HG03135 (cell line): ENCODE measurements at regions not wholly inside any gene's neighbourhood (a gene's known extent, or its start where the extent isn't known, plus 50 kb on each side); places are given as distances from the start of the nearest gene placed in this dataset.
"Not testable (repeated sequence)": the region's sequence is repeated elsewhere in the genome, so short reads cannot be mapped to it uniquely, and the experiment has no call there.

Experiments
- ATAC-seq: cut with Tn5 transposase; IDR thresholded peaks from one replicate; pipeline ENCODE4 v1.9.1; 2021; ENCODE audit warnings: mild to moderate bottlenecking, moderate library complexity; ENCODE audit not compliant: unreplicated experiment

- no peak for ATAC-seq
Observed at GRCh38 chr6:141403827-141404226, 728.9 kb upstream of the GJE1 start.

GRCh38 chr6:141403103-141403502 lies 729.6 kb upstream of the GJE1 start:
- no peak for ATAC-seq

- ATAC-seq: no peak
Observed at GRCh38 chr6:141402489-141402888, 730.2 kb upstream of the GJE1 start.

- ATAC-seq: no peak
Observed at GRCh38 chr6:141401851-141402250, 730.9 kb upstream of the GJE1 start.

GRCh38 chr6:141401168-141401567 lies 731.6 kb upstream of the GJE1 start:
- no peak for ATAC-seq

GRCh38 chr6:141398949-141399348 lies 733.8 kb upstream of the GJE1 start:
- no peak for ATAC-seq

- ATAC-seq: no peak
Observed at GRCh38 chr6:141395443-141396008, 737.2 kb upstream of the GJE1 start.

GRCh38 chr6:141394565-141395051 lies 738.1 kb upstream of the GJE1 start:
- no peak for ATAC-seq

GRCh38 chr6:141394125-141394536 lies 738.6 kb upstream of the GJE1 start:
- ATAC-seq: no peak

GRCh38 chr6:141393405-141394124 lies 739.2 kb upstream of the GJE1 start:
- ATAC-seq: no peak

- not testable (repeated sequence) for ATAC-seq
Observed at GRCh38 chr6:141391135-141391534, 741.6 kb upstream of the GJE1 start.

- ATAC-seq: no peak
Observed at GRCh38 chr6:141388666-141389065, 744.1 kb upstream of the GJE1 start.

GRCh38 chr6:141370438-141370837 lies 762.3 kb upstream of the GJE1 start:
- ATAC-seq: no peak

- ATAC-seq: not testable (repeated sequence)
Observed at GRCh38 chr6:141366796-141367195, 765.9 kb upstream of the GJE1 start.

- ATAC-seq: no peak
Observed at GRCh38 chr6:141364694-141365093, 768.0 kb upstream of the GJE1 start.

- no peak for ATAC-seq
Observed at GRCh38 chr6:141364232-141364631, 768.5 kb upstream of the GJE1 start.

- ATAC-seq: no peak
Observed at GRCh38 chr6:141361559-141361958, 771.2 kb upstream of the GJE1 start.

GRCh38 chr6:141359953-141360352 lies 772.8 kb upstream of the GJE1 start:
- no peak for ATAC-seq

GRCh38 chr6:141354191-141354955 lies 778.4 kb upstream of the GJE1 start:
- no peak for ATAC-seq

GRCh38 chr6:141351721-141352120 lies 781.0 kb upstream of the GJE1 start:
- ATAC-seq: no peak

- no peak for ATAC-seq
Observed at GRCh38 chr6:141349710-141350109, 783.0 kb upstream of the GJE1 start.
